Ovary (tissue), 3 donors: ENCODE measurements at regions not wholly inside any gene's neighbourhood (a gene's known extent, or its start where the extent isn't known, plus 50 kb on each side); places are given as distances from the start of the nearest gene placed in this dataset.

Source experiments
- CTCF ChIP-seq, 3 donors: fragments of 450-650 bp in 2 of 3; fragments of 200-600 bp in 1 of 3; IDR thresholded peaks; one replicate each; pipeline versions ENCODE4 v1.5.1 to v1.8.0; 2016 to 2022; ENCODE audit warnings: antibody characterized with exemption in 3 of 3, mild to moderate bottlenecking in 1 of 3
- EP300 ChIP-seq: sonication (generic); formaldehyde crosslinking; IDR thresholded peaks from one replicate; pipeline ENCODE4 v1.6.1; 2017; ENCODE audit warnings: antibody characterized with exemption
- POLR2A ChIP-seq: fragments of 450-650 bp; IDR thresholded peaks from one replicate; pipeline ENCODE4 v1.6.1; 2017; ENCODE audit warnings: antibody characterized with exemption, mild to moderate bottlenecking, moderate library complexity
- donor health status: DM: no; HTN: no; CAD: no.

DNA sequence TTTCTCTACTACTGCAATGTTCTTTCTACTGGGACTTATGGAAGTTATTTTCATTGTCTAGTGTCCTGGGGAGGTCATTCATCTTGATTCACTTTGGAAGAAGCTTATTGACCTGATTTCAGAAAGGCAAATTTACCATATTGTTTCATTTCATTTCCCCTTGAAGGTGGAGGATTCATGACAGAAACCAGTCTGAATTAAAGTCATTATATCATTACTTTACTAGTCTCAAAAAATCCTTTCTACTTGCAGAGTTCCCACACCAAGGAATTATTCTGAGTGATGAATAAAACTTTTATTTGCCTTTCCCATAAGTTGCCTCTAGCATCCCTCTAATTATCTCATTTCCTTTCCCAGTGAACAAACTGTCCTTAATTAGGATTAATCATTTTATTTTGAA is 163.8 kb downstream of the RASSF9 start:
- TF ChIP-seq POLR2A (no peak), CTCF (IDR thresholded peaks at IDR 0.05) (no peak), EP300 (no peak)
